Ovary (tissue), 3 donors: ENCODE measurements at regions not wholly inside any gene's neighbourhood (a gene's known extent, or its start where the extent isn't known, plus 50 kb on each side); places are given as distances from the start of the nearest gene placed in this dataset.

ENCODE experiments used
- CTCF ChIP-seq, 3 donors: fragments of 450-650 bp in 2 of 3; fragments of 200-600 bp in 1 of 3; IDR thresholded peaks; one replicate each; pipeline versions ENCODE4 v1.5.1 to v1.8.0; 2016 to 2022; ENCODE audit warnings: antibody characterized with exemption in 3 of 3, mild to moderate bottlenecking in 1 of 3
- POLR2A ChIP-seq: fragments of 450-650 bp; IDR thresholded peaks from one replicate; pipeline ENCODE4 v1.6.1; 2017; ENCODE audit warnings: antibody characterized with exemption, mild to moderate bottlenecking, moderate library complexity
- donor health status: DM: no; HTN: no; CAD: no.

GRCh38 chr3:150327678-150328653 is 80.1 kb upstream of the TSC22D2 start:
- TF ChIP-seq CTCF (IDR thresholded peaks at IDR 0.05): no peak
- TF ChIP-seq POLR2A: no peak
